GM04503 (cell line): ENCODE measurements at regions not wholly inside any gene's neighbourhood (a gene's known extent, or its start where the extent isn't known, plus 50 kb on each side); places are given as distances from the start of the nearest gene placed in this dataset.
A peak's percentile ranks its signal among the peaks of the same experiment; 100 is the strongest.

ENCODE experiments used
- DNase-seq: peaks from one replicate; pipeline ENCODE4 v3.0.0-alpha.2; 2012; ENCODE audit warnings: low read depth

- no peak for DNase-seq
Measured at GRCh38 chr10:43901744-43902504, 253.2 kb upstream of the ZNF32 start.

GRCh38 chr10:43901302-43901701 lies 252.6 kb upstream of the ZNF32 start:
- DNase-seq, result no peak

GRCh38 chr10:43900571-43900970 lies 251.9 kb upstream of the ZNF32 start:
- no peak for DNase-seq

- no peak for DNase-seq
Measured at GRCh38 chr10:43899224-43899959, 250.7 kb upstream of the ZNF32 start.

GRCh38 chr10:43898592-43898991 lies 249.9 kb upstream of the ZNF32 start:
- no peak for DNase-seq

- DNase-seq, result no peak
Measured at GRCh38 chr10:43897765-43898419, 249.2 kb upstream of the ZNF32 start.

GRCh38 chr10:43892062-43892770 lies 243.5 kb upstream of the ZNF32 start:
- DNase-seq, result peak; percentile 68

- DNase-seq, result no peak
Measured at GRCh38 chr10:43891241-43891640, 242.6 kb upstream of the ZNF32 start.

GRCh38 chr10:43890124-43890523 lies 241.4 kb upstream of the ZNF32 start:
- no peak for DNase-seq

GRCh38 chr10:43888586-43888985 lies 239.9 kb upstream of the ZNF32 start:
- no peak for DNase-seq

GRCh38 chr10:43885842-43886241 lies 237.2 kb upstream of the ZNF32 start:
- no peak for DNase-seq

- no peak for DNase-seq
Measured at GRCh38 chr10:43885252-43885651, 236.6 kb upstream of the ZNF32 start.

GRCh38 chr10:43884501-43885105 lies 235.9 kb upstream of the ZNF32 start:
- DNase-seq, result no peak

GRCh38 chr10:43882711-43883110 lies 234.0 kb upstream of the ZNF32 start:
- DNase-seq, result no peak

- no peak for DNase-seq
Measured at GRCh38 chr10:43881657-43882056, 233.0 kb upstream of the ZNF32 start.

- DNase-seq, result no peak
Measured at GRCh38 chr10:43880160-43880559, 231.5 kb upstream of the ZNF32 start.

- DNase-seq, result no peak
Measured at GRCh38 chr10:43879742-43880141, 231.1 kb upstream of the ZNF32 start.

- DNase-seq, result no peak
Measured at GRCh38 chr10:43879162-43879561, 230.5 kb upstream of the ZNF32 start.

- no peak for DNase-seq
Measured at GRCh38 chr10:43878386-43878785, 229.7 kb upstream of the ZNF32 start.

- no peak for DNase-seq
Measured at GRCh38 chr10:43876976-43877375, 228.3 kb upstream of the ZNF32 start.

- DNase-seq, result no peak
Measured at GRCh38 chr10:43874984-43875383, 226.3 kb upstream of the ZNF32 start.

GRCh38 chr10:43873717-43874116 lies 225.0 kb upstream of the ZNF32 start:
- no peak for DNase-seq
